ENCODE measurements at regions not wholly inside any gene's neighbourhood (a gene's known extent, or its start where the extent isn't known, plus 50 kb on each side); places are given as distances from the start of the nearest gene placed in this dataset.

DNA sequence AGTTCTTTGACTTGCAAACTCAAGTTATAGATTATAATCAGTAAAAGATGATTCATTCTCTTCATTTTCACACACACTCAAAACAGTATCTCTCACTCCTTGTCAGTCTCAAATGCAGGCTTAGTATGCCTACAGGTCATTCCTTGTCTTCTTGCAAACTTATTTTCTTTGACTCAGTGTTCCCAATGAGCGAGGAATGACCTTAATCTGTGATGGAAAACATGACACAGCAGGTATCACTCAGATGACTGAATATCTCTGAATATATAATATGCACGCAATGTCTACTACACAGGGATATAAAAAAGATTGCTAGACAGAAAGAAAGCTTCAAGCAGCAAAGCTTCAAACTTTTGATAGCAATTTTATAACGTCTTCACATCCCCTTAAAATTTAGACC, 127.8 kb upstream of the RGPD4 start:
- TF ChIP-seq POLR2A (IDR thresholded peaks at IDR 0.05): no peak
- TF ChIP-seq, protein P1, sequence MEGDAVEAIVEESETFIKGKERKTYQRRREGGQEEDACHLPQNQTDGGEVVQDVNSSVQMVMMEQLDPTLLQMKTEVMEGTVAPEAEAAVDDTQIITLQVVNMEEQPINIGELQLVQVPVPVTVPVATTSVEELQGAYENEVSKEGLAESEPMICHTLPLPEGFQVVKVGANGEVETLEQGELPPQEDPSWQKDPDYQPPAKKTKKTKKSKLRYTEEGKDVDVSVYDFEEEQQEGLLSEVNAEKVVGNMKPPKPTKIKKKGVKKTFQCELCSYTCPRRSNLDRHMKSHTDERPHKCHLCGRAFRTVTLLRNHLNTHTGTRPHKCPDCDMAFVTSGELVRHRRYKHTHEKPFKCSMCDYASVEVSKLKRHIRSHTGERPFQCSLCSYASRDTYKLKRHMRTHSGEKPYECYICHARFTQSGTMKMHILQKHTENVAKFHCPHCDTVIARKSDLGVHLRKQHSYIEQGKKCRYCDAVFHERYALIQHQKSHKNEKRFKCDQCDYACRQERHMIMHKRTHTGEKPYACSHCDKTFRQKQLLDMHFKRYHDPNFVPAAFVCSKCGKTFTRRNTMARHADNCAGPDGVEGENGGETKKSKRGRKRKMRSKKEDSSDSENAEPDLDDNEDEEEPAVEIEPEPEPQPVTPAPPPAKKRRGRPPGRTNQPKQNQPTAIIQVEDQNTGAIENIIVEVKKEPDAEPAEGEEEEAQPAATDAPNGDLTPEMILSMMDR (IDR thresholded peaks at IDR 0.05): no peak

Data from uterus (tissue), 2 donors.